ENCODE measurements at regions not wholly inside any gene's neighbourhood (a gene's known extent, or its start where the extent isn't known, plus 50 kb on each side); places are given as distances from the start of the nearest gene placed in this dataset.

DNA sequence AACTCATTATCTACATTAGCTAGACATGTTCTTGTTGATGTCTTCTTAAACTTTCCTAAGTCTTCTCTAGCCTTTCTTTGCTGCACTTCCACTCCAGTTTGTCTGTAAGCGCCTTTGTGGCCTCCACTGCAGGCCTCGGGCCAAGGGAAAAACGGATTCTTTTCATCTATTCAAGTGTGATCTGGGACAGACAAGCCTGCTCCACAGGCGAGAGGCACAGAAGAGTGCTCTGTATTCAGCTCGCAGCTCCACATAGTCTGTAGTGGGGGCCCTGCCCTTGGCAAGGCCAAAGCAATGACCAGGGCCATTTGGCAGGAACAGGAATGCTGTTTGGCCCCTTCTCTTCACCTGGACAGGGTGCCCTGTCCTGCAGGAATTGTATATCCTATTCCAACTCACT lies 84.1 kb upstream of the BARX2 start:
- no peak for DNase-seq (ENCODE audit: low read depth)

DNA sequence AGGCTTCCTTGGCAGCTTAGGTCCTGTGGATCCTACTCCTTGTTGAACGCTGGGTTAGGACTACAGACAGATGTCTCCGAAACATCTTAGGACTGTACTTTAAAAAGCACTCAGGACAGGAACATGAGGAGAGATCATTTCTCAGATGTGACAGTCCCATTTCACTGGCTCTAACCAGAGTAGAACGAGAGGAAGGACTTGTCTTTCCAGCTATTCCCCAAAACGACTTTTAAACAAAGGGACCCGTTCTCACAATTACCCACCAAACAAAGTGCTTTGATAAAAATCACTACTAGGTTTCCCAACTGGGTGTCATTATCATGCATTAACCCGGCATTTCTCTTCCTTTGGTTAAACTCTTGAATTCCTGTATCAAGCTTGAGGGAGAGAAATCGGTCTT lies 84.7 kb upstream of the BARX2 start:
- no peak for DNase-seq (ENCODE audit: low read depth)

DNA sequence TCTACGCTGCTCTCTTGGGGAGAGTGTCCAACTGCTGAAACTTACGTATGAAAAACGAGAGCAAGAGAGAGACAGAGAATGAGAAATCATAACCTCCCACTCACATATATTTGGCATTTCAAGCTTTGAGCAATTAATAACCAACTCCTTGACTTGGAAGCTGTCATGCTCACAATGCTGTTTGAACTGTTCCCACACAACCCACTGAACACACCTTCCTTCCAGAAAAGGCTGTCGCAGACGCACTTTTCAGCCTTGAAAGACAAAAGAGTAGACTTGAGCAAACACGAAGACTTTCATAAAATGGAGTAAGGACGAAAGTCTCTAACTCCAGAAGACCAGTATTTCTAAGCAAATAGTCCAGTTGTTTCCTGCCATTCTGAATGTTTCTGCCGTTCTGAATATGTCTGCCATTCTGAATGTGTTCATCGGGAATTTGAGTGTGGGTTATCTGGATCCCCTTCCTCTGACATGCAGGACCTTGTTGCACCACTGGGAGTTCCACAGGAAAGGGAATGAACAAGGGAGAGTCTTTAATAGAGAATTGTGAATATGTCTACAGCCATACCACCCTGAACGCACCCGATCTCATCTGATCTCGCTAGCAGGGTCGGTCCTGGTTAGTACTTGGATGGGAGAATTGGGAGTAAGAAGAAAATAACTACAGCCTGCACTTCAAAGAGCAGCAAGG lies 86.2 kb upstream of the BARX2 start:
- DNase-seq (ENCODE audit: low read depth), result no peak

DNA sequence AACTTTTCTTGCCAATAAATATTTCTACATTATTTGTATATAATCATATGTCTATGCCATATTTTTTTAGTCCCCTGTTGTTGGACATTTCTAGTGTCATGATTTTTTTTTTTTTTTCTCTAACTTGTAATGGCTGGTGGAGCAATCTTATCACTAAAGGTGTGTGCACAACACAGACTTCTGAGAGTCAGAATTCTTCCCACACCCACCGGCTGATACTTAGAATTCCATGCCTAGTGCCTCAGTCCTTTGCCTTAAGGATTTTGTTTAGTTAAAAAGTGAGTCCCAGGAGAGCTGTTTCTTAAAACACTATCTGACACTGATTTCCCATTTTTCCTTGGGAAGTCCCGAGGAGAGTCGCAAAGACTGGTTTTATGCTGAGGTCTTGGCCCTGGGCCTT lies 87.7 kb upstream of the BARX2 start:
- DNase-seq (ENCODE audit: low read depth), result no peak

DNA sequence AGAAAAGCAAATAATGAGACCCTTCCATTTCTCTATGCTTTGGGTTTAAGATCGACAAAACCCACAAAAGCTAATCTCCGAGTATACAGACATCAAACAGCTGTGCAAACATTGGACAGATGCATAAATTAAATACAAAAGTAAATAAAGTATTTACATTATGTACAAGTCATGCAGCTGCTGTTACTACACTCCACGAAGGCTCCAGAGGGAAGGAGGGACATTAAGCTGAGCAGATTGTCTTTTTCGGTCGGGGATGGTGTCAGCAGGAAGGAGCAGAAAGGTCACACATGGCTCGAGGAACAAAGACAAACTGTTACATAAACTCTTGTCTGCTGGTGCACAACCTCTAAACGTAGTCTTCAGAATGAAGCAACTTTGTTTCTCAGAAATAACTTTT lies 88.8 kb upstream of the BARX2 start:
- no peak for DNase-seq (ENCODE audit: low read depth)

DNA sequence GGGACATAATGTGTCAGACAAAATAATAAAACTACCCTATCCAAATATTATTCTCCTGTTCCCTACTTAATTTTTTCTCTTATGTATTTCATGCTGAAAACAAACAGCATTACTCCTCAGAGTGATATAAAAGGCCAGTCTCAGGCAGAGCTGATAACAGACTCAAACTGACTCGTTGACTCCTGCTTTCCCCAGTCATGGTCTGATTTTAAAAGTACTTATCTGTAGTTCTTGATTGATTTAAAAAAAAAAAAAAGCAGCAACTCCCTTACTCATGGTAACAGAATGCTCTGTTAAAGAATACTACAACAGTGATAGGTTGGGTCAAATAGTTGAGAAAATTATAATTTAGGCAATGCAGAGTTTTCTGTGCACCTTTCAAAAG lies 90.3 kb upstream of the BARX2 start:
- DNase-seq (ENCODE audit: low read depth), result no peak

DNA sequence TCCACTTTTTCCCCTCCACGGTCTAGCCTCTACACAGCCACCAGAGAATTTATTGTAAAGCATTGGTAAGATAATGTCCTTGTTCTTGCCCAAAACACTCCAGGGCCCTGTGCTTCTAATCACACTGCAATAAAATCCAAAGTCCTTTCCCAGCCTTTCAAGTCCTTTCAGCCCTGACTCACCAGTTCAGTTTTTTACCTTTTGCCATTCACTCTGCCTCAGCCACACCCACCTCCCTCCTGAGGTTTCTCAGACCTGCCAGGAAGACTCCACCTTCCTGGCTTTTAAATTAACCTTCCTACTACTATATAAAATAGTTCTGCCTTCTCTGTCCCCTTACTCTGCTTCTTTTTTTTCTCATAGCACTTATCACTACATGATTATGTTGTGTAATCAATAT lies 91.0 kb upstream of the ARHGAP32 start:
- DNase-seq (ENCODE audit: low read depth), result no peak

DNA sequence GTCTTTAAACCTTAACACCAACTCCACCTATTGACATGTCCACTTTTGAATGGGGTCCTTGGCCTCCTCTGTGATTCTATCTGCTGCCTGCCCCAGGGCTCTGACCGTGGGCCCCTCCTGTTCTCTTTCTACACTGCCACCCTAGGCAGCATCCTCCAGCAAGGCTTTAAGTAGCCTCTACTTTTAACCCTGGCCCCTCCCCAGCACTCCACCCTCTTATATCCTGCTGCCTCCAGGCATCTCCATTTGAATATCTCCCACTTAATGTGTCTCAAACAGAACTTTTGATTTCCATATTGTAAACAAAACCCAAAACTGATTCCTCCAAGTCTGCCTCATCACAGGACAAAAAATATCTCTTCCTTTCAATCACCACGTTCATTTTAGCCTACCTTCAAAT lies 90.5 kb upstream of the ARHGAP32 start:
- DNase-seq (ENCODE audit: low read depth), result no peak

DNA sequence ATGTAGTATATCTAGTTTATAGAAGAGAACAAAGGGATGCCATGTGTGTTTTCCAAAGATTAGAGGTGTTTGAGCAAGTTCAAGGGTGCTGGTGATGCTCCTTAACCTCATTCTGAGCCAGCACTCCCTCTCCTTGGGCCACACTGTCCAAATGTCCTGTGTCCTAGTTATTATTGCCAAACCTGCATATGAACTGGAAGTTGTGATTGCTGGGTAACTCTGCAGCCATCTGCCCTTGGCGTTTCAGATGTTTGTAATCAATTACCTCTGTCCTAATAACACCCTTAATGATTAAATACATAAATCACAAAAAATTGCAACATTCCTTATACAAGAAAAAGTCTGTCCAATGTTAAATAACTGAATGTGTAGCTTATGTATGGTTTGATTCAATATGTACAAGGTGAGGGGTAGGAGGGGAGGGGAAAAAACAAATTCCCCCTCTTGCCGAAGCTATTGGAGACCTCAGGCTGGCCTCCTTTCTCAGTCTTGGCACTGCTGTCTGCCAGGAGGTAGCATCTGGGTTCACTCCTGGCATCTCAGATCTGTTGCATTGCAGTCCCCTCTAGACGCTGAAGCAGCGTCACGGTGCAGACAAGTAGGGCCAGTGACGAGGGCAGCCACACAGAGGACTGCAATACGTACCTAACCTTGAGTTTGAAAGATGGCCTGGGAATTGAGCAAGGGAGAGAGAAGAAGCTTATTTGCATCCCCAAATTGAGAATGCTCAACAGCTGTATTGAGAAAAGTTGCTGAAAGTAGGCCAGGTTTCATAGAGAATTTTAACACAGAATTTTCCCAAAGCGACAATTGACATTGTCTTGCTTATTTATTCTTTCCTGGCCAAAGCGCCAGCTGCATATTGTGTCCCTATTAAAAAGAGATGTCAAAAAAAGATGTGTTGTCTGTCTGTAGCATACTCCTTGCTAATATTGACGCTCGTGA lies 89.6 kb upstream of the ARHGAP32 start:
- no peak for DNase-seq (ENCODE audit: low read depth)

DNA sequence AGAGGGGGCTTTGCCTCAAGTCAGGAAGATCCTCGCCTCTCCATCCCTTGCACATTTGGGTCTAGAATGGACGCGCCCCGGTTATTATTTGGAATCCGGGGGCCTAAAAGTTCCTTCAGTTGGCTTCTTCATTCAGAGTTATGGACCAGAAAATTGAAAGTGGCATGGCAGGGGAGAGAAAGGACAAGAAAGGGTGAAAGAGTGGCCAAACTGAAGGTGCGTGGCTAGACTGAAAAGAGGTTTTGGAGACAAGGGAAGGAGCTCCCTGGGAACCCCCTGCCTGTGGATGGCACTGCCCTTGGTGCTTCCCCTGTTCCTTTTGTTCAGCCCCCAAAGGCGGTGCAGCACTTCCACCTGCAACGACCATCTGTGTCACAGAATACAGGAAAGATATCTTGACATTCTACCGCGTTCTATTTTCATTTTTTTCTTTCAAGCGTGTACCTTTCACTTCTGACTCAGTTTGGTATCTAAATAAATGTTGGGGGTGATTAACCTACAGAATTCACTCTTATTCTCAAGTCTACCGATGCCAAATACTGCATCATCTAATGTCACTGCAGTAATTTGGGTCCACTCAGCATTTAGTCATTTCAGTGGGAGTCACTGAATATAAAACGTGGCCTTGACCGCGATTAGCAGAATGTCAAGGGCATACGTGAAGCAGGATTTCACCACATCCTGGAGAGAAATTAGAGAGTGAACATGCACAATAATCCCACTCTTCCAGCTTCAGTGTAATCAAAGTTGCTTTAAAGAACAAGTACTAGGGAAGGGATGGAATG lies 88.1 kb upstream of the ARHGAP32 start:
- DNase-seq (ENCODE audit: low read depth), result peak; percentile 69

DNA sequence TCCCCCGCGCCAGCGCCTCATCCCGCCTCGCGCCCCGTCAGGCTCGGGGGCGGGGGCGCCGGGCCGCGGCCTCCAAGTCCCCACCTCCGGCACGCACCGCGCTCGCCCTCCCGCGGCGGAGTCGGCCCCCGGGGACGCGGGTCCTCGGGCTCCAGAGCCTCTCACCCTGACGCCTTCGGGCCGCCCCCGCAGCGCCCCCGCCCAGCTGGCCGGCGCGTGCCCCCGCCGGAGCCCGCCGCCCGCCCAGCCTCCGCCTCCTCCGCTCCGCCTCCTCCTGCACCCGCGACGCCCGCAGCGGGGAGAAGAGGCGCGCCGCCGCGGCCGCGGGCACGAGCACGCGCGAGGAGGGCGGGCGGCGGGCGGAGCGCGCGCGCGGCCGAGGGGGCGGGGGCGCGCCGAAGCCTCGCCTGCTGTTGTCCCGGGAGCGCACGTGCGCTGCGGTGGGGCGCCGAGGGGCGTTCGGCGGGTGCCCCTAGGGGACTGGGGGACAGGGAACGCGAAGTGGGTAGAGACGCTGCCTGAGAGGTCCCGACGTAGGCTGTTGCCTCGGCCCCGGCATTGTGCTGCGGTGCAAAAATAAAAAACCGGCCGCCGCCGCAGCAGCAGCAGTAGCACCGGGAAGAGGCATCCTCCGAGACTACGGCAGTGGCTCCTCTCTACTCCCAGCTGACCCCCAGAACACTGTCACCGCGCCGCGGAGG lies 87.4 kb upstream of the ARHGAP32 start:
- peak; percentile 84 for DNase-seq (ENCODE audit: low read depth)

DNA sequence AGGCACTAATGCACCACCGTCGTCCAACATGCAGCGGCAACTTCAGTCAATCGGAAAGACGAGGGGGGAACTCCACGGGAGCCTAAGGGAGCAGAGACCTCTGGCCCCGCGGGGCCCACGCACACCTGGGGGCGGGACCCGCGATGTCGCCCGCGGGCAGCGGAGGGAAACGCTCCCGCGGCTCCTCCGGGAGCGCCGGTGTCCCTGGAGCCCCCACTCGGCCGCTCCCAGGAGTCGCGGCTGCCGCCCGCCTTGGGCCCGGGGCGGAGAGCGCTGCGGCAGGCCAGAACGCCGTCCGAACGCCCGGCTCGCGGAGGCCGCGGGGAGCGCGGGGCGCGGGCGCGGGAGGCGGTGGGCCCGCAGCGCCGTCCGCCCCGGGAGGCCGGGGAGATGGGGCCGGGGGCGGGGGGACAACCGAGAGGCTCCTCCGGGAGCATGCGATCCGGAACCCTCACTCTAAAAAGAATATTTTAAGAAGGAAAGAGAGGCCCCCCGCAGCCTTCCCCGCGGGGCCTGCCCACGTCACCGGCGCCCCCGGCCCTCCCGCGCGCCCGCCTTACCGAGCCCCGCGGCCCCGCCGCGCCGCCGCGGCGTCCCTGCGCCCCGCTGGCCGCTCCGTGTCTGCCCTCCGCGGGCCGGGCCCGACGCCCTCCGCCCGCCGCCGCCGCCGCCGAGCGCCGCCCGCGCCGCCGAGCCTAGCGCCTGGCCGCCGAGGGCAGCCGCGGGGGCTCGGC lies 86.6 kb upstream of the ARHGAP32 start:
- peak; percentile 45 for DNase-seq (ENCODE audit: low read depth)

DNA sequence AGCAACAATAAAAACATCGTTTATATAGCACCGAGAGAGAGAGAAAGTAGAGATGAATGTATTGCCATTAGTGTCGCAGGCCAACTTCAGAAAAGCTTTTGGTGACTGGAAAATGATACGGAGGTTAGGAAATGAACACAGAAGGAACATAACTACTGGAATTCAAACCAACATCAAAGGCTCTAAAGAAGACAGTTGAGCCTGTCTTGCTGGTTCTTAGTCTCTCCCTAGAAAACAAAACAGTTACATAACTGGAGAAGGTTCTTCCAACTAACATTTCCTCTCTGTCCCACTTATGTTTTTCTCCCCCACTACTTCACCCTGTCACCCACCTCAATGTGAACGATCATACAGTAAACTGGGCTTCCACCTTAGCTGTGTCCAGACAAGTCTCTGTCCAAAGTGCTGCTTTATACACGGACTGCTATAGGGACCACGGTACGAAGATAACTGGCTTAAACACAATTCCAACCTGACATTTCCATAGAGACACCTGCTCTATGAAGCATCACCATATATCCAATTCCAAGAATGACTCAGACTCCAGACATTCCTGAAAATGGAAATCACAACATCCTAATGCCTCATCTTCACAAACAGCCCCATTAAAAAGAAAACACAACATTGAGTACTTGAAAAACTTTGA lies 85.2 kb upstream of the ARHGAP32 start:
- DNase-seq (ENCODE audit: low read depth), result peak; percentile 24

DNA sequence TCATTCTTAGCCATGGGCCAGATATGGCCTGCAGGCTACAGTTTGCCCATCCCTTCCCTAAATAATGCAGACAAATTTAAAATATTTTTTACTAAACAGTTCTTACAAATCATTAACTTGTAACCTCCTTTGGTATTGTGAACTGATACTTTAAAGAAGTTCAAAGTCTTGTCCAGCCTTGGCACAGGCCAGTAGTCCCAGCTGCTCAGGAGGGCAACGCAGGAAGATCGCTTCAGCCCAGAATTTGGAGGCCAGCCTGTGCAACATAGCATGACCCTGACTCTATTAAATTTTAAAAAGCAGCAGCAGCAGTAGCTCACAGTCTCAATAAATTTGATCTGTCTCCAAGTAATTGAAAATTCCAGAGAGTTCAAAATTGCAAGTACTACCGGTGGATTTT lies 83.7 kb upstream of the ARHGAP32 start:
- no peak for DNase-seq (ENCODE audit: low read depth)

DNA sequence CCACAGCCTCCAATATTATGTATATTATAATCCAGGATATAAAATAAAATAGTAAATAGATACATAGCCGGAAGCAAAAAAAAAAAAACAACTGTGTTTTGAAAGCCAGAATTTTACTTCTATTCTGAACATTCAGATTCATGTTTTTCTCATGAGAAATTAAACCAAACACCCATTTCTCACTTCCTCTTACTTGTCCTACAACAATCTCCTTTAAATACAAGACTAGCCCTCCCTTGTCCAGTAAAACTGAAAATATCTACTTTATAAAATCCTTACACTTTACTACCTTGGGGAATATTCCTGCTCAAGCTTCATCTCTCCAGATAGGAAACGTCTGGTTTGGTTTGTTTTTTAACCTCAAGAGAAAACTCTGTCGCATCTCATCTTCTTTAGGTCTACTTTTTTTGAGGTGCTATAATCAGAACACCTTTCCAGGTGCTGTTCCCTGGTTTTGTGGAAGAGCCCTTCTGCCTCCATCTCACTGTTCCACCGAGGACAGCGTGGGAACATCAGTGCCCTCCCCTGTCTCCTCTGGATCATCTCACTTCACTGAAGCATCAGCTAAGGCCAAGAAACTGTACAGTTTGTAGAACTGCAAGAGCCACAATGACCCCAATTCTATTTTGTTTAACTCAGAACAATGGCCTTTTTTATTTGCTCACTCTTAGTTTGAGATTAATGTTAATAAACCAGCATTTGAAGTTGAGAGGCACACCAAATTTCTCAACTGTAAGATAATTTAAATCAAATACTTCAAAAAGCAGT lies 82.0 kb upstream of the ARHGAP32 start:
- no peak for DNase-seq (ENCODE audit: low read depth)

DNA sequence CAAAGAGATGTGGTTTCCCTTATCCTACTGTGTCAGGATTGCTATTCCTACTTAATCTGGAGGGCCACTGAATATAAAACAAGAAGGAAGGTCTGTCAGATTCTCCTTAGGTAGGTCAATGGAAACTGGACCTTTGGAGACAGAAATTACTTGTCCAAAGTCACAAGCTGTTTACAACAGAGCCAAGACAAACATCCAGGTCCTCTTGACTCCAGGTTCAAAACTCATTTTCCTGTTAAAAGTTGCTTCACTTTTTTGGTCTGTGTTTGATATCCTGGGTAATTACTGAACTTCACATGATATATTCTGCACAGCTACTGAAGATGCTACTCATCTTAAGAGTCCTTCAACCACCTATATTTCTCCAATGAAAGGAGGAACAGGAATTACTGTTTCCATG lies 81.2 kb upstream of the ARHGAP32 start:
- DNase-seq (ENCODE audit: low read depth), result no peak

DNA sequence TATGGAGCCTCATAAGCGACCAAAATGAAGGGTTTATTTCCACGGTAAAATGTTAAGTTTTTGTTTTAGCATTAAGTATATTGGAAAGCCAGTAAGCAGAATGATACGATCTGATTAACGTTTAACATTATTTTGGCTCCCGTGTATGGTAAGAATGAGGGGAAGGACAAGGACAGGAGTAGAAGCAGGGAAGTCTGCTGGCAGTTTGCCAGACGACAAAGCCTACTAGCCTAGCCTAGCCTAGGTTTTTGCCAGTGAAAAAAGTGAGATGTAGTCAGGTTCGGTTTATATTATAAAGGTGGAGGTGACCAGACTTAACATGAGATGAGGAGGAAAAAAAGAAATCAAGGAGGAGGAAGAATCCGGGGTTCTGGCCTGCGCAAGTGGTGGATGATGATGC lies 78.9 kb upstream of the ARHGAP32 start:
- DNase-seq (ENCODE audit: low read depth), result no peak

DNA sequence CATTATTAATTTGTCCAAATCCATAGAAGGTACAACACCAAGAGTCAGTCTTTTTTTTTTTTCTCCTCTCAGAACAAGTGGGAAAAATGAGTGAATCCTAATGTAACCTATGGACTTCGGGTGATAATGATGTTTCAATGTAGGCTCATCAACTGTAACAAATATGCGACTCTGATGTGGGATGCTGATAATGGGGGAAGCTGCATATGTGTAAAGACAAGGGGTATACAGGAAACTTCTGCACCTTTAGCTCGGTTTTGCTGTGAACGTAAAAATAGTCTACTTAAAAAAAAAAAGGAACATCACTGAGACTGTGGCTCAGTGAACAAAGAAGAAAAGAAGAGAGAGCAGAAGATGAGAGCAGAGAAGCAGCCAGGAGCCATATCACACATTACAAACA lies 78.3 kb upstream of the ARHGAP32 start:
- DNase-seq (ENCODE audit: low read depth), result no peak

DNA sequence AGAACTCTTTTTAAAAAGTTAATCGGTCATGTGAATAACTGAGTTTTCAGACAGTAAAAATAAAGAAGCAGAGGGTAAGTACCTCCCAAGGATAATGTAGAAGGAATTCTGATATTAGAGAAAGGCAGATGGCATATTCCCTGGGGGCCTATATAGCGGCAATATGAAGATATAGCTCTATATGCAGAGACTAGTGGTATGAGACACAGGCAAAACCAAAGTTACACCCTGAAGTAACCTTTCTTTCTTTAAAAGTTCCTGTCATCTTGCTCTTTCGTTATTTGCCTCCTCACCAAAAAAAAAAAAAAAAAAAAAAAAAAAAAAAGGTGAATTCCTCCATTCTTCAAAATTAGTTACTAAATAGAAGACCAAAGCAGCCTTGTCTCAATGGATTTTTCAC lies 76.2 kb upstream of the ARHGAP32 start:
- no peak for DNase-seq (ENCODE audit: low read depth)

DNA sequence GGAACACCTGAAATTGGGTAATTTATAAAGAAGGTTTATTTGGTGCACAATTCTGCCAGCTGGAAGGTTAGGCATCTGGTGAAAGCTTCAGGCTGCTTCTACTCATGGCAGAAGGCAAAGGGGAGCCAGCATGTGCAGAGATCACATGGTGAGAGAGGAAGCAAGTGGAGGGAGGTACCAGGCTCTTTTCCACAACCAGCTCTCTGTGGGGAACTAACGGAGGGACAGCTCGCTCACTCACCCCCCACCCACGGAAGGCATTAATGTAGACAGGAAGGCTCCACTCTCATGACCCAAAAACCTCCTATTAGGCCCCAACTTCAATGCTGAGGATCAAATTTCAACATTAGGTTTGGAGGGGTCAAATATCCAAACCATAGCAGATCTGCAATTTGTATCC lies 75.6 kb upstream of the ARHGAP32 start:
- DNase-seq (ENCODE audit: low read depth), result no peak
